Cardiac muscle cell (in vitro differentiated cells and primary cell): ENCODE measurements at regions not wholly inside any gene's neighbourhood (a gene's known extent, or its start where the extent isn't known, plus 50 kb on each side); places are given as distances from the start of the nearest gene placed in this dataset.

Experiments used
- DNase-seq, 2 donors: peaks; one replicate each; pipeline versions ENCODE4 v3.0.0 to v3.0.0-alpha.2; 2010 to 2017; ENCODE audit warnings: low read depth in 1 of 2, low spot score in 1 of 2
- H3K27ac ChIP-seq: fragments of 200-600 bp; sonication (generic); 2 replicates; pipeline ENCODE4 v1.5.1; 2016
- H3K27me3 ChIP-seq: fragments of 200-600 bp; sonication (generic); 2 replicates; pipeline ENCODE4 v1.6.0; 2016; ENCODE audit warnings: control low read depth
- H3K36me3 ChIP-seq: fragments of 200-600 bp; sonication (generic); 2 replicates; pipeline ENCODE4 v1.5.1; 2016; ENCODE audit warnings: control low read depth
- H3K4me1 ChIP-seq: fragments of 200-600 bp; sonication (generic); 2 replicates; pipeline ENCODE4 v1.8.1; 2017; ENCODE audit warnings: low read depth, mild to moderate bottlenecking, mixed run types
- H3K4me3 ChIP-seq: fragments of 200-600 bp; sonication (generic); 2 replicates; pipeline ENCODE4 v1.5.1; 2016; ENCODE audit warnings: mild to moderate bottlenecking
- H3K9me3 ChIP-seq: fragments of 200-600 bp; sonication (generic); 2 replicates; pipeline ENCODE4 v1.5.1; 2017; ENCODE audit warnings: low read depth, mild to moderate bottlenecking, control low read depth
- CTCF ChIP-seq: IDR thresholded peaks from 2 replicates; pipeline ENCODE4 v1.5.1; 2012; ENCODE audit warnings: low read depth, mild to moderate bottlenecking, low read length

- Histone ChIP-seq H3K4me3 (no peak overlapping the region), H3K4me1 (peaks cover 7% of the 10 kb centered on the region), H3K9me3 (no peaks in the 10 kb centered on the region), H3K27ac (no peak overlapping the region), H3K27me3 (no peaks in the 10 kb centered on the region), H3K36me3 (no peaks in the 10 kb centered on the region)
- DNase-seq: peak in 1 of 2 donors; percentile 59
- TF ChIP-seq CTCF: no peak
Observed at GRCh38 chr7:124686543-124687171, 78.9 kb downstream of the GPR37 start.

- no peaks in the 10 kb centered on the region for H3K27me3 ChIP-seq
- H3K4me1 ChIP-seq: peaks cover under 1% of the 10 kb centered on the region
- no peaks in the 10 kb centered on the region for H3K36me3 ChIP-seq
- no peaks in the 10 kb centered on the region for H3K9me3 ChIP-seq
- H3K4me3 ChIP-seq: no peak overlapping the region
- H3K27ac ChIP-seq: no peak overlapping the region
- no peak for TF ChIP-seq CTCF
- DNase-seq: no peak
Observed at GRCh38 chr7:124681946-124682345, 83.6 kb downstream of the GPR37 start.

GRCh38 chr7:124680304-124680703 lies 85.3 kb downstream of the GPR37 start:
- Histone ChIP-seq H3K4me3 (no peak overlapping the region), H3K36me3 (no peaks in the 10 kb centered on the region), H3K27me3 (no peaks in the 10 kb centered on the region), H3K27ac (no peak overlapping the region), H3K4me1 (no peaks in the 10 kb centered on the region), H3K9me3 (no peaks in the 10 kb centered on the region)
- DNase-seq: no peak
- TF ChIP-seq CTCF: no peak

- no peak for TF ChIP-seq CTCF
- H3K36me3 ChIP-seq: no peaks in the 10 kb centered on the region
- no peaks in the 10 kb centered on the region for H3K9me3 ChIP-seq
- no peak overlapping the region for H3K27ac ChIP-seq
- no peak for DNase-seq
- no peak overlapping the region for H3K4me3 ChIP-seq
- H3K4me1 ChIP-seq: no peaks in the 10 kb centered on the region
- no peaks in the 10 kb centered on the region for H3K27me3 ChIP-seq
Observed at GRCh38 chr7:124679586-124680225, 85.9 kb downstream of the GPR37 start.

- H3K4me3 ChIP-seq: no peak overlapping the region
- H3K9me3 ChIP-seq: no peaks in the 10 kb centered on the region
- H3K4me1 ChIP-seq: no peaks in the 10 kb centered on the region
- no peaks in the 10 kb centered on the region for H3K27me3 ChIP-seq
- no peak for TF ChIP-seq CTCF
- H3K36me3 ChIP-seq: no peaks in the 10 kb centered on the region
- H3K27ac ChIP-seq: no peak overlapping the region
- DNase-seq: no peak
Observed at GRCh38 chr7:124679146-124679545, 86.4 kb downstream of the GPR37 start.
